ENCODE measurements at regions not wholly inside any gene's neighbourhood (a gene's known extent, or its start where the extent isn't known, plus 50 kb on each side); places are given as distances from the start of the nearest gene placed in this dataset.

DNA sequence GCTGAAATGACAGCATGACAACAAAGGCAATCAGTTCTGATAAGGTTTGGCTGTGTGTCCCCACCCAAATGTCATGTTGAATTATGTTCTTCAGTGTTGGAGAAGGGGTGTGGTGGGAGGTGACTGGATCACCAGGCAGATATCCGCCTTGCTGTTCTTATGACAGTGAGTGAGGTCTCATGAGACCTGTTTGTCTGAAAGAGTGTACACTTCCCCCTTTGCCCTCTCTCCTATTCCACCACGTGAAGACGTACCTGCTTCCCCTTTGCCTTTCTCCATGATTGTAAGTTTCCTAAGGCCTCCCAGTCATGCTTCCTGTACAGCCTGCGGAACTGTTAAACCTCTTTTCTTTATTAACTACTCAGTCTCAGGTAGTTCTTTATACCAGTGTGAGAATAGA lies 553.0 kb downstream of the DCDC2C start:
- Histone ChIP-seq H3K36me3 (ENCODE audit: insufficient read depth, low read length) (no peaks in the 10 kb centered on the region), H3K4me1 (ENCODE audit: insufficient read depth, low read length) (no peaks in the 10 kb centered on the region), H3K4me3 (ENCODE audit: low read length) (no peak overlapping the region), H3K9me3 (ENCODE audit: insufficient read depth, low read depth, low read length) (no peaks in the 10 kb centered on the region), H3K9ac (ENCODE audit: low read depth, low read length) (no peak overlapping the region), H3K27ac (ENCODE audit: low read depth, low read length) (no peak overlapping the region), H3K27me3 (ENCODE audit: insufficient read depth, low read length) (no peaks in the 10 kb centered on the region)
- WGBS = 92% methylated on average over 4 of the region's 4 CpGs

DNA sequence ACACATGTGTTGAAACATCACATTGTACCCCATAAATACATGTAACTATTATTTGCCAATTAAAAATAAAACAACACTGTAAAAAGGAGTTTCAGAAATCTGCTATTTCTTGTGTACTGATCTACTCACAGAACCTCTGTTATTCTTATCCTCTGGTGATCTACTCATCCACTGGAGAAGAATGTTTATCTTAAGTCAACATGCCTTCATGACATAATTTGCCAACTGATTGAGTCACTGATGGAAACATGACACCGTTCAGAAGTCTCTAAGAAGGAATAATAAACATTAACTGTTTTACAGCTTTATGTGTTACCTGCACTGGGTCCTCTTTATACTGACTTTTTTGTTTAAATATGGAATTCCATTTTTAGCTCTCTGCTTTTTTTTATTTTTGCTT lies 555.2 kb downstream of the DCDC2C start:
- WGBS = 100% methylated on average over 1 of the region's 1 CpG
- Histone ChIP-seq H3K36me3 (ENCODE audit: insufficient read depth, low read length) (no peaks in the 10 kb centered on the region), H3K27ac (ENCODE audit: low read depth, low read length) (no peak overlapping the region), H3K9me3 (ENCODE audit: insufficient read depth, low read depth, low read length) (no peaks in the 10 kb centered on the region), H3K9ac (ENCODE audit: low read depth, low read length) (no peak overlapping the region), H3K27me3 (ENCODE audit: insufficient read depth, low read length) (no peaks in the 10 kb centered on the region), H3K4me1 (ENCODE audit: insufficient read depth, low read length) (no peaks in the 10 kb centered on the region), H3K4me3 (ENCODE audit: low read length) (no peak overlapping the region)

DNA sequence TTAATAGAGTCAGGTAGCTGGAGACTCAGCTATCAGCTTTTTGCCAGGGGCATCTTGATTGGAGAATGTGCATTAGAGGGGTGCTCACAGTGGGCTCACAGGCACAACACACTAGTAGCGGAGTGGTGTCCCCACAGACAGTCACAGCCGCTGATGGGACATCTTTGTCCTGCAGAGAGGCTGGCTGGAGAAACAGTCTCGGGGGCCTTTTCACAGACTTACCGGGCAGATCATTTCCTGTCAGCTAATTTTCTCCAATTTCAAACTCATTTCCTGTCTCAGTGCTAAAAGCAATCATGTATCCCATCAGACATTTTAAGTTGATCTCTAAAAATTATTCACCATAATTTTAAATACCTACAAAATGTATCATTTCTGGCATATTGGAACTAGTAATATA lies 562.6 kb downstream of the DCDC2C start:
- H3K27ac ChIP-seq (ENCODE audit: low read depth, low read length) = no peak overlapping the region
- no peak overlapping the region for H3K4me3 ChIP-seq (ENCODE audit: low read length)
- WGBS = 95% methylated on average over 4 of the region's 4 CpGs
- no peaks in the 10 kb centered on the region for H3K36me3 ChIP-seq (ENCODE audit: insufficient read depth, low read length)
- H3K9me3 ChIP-seq (ENCODE audit: insufficient read depth, low read depth, low read length) = no peaks in the 10 kb centered on the region
- no peak overlapping the region for H3K9ac ChIP-seq (ENCODE audit: low read depth, low read length)
- no peaks in the 10 kb centered on the region for H3K4me1 ChIP-seq (ENCODE audit: insufficient read depth, low read length)
- no peaks in the 10 kb centered on the region for H3K27me3 ChIP-seq (ENCODE audit: insufficient read depth, low read length)

DNA sequence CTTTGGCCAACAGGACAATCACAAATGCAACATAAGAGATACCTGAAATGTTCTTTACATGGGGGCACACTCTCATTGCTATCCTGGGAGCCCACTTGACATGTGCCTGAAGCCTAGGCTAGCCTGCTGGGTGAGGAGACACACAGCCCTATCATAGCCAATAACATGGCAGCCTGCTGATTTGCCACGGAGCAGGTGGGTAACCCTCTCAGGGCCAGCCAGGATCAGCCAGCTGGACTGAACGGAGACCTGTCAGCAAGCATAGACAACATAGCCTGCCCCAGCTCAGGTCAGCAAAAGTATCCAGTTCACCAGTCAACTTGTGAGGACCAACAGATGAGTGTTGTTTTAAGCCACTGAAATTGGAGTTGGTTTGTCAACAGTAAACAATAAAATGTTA lies 566.5 kb downstream of the DCDC2C start:
- 87% methylated on average over 2 of the region's 2 CpGs for WGBS
- Histone ChIP-seq H3K4me1 (ENCODE audit: insufficient read depth, low read length) (no peaks in the 10 kb centered on the region), H3K27ac (ENCODE audit: low read depth, low read length) (no peak overlapping the region), H3K36me3 (ENCODE audit: insufficient read depth, low read length) (no peaks in the 10 kb centered on the region), H3K27me3 (ENCODE audit: insufficient read depth, low read length) (no peaks in the 10 kb centered on the region), H3K4me3 (ENCODE audit: low read length) (no peak overlapping the region), H3K9me3 (ENCODE audit: insufficient read depth, low read depth, low read length) (no peaks in the 10 kb centered on the region), H3K9ac (ENCODE audit: low read depth, low read length) (no peak overlapping the region)

DNA sequence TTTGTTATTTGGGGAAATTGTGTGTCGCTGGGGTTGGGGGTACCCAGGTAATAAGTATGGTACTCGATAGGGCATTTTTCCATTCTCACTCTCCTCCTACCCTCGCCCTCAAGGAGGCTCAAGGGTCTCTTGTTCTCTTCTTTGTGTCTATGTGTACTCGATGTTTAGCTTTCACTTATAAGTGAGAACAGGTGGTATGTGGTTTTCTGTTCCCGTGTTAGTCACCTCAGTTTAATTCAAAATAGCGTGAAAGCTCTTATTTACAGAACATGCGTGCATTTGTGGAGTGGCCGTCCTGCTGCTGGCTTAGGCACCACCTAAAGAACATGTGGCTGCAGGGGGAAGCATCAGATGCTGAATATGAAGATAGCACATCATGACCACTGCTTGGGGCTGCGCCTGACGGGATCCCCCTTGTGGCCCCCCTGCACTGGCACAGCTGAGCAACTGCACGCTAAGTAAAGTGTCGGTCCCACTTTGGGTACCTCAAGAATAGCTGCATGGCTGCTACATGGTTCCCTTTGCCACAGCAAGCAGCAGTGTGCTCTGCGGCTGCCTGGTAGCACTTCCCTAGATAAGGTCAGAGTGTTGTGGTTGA lies 569.0 kb downstream of the DCDC2C start:
- Histone ChIP-seq H3K36me3 (ENCODE audit: insufficient read depth, low read length) (no peaks in the 10 kb centered on the region), H3K27ac (ENCODE audit: low read depth, low read length) (no peak overlapping the region), H3K27me3 (ENCODE audit: insufficient read depth, low read length) (no peaks in the 10 kb centered on the region), H3K4me1 (ENCODE audit: insufficient read depth, low read length) (no peaks in the 10 kb centered on the region), H3K9me3 (ENCODE audit: insufficient read depth, low read depth, low read length) (no peaks in the 10 kb centered on the region), H3K4me3 (ENCODE audit: low read length) (no peak overlapping the region), H3K9ac (ENCODE audit: low read depth, low read length) (no peak overlapping the region)
- 94% methylated on average over 9 of the region's 13 CpGs for WGBS

DNA sequence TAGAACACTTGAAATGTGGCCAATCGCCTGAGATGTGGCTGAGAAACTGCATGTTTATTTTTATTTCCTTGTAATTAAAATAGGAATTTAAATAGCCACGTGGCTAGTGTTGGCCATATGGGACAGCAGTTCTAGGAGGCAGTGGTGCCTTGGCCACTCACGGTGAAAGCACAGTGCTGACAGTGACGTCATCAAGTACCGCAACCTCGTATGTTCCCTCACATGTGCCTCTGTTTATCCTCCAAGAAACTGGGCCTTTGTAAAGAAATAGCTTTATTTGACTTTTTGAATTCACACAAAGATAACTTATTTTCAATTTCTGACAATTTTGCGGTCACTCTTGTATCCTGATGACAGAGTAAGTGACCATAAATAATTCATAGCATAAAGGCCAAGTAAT lies 575.0 kb downstream of the DCDC2C start:
- H3K4me3 ChIP-seq (ENCODE audit: low read length) = no peak overlapping the region
- no peaks in the 10 kb centered on the region for H3K36me3 ChIP-seq (ENCODE audit: insufficient read depth, low read length)
- H3K27me3 ChIP-seq (ENCODE audit: insufficient read depth, low read length) = no peaks in the 10 kb centered on the region
- H3K9me3 ChIP-seq (ENCODE audit: insufficient read depth, low read depth, low read length) = no peaks in the 10 kb centered on the region
- H3K9ac ChIP-seq (ENCODE audit: low read depth, low read length) = no peak overlapping the region
- 97% methylated on average over 7 of the region's 7 CpGs for WGBS
- H3K27ac ChIP-seq (ENCODE audit: low read depth, low read length) = no peak overlapping the region
- no peaks in the 10 kb centered on the region for H3K4me1 ChIP-seq (ENCODE audit: insufficient read depth, low read length)

DNA sequence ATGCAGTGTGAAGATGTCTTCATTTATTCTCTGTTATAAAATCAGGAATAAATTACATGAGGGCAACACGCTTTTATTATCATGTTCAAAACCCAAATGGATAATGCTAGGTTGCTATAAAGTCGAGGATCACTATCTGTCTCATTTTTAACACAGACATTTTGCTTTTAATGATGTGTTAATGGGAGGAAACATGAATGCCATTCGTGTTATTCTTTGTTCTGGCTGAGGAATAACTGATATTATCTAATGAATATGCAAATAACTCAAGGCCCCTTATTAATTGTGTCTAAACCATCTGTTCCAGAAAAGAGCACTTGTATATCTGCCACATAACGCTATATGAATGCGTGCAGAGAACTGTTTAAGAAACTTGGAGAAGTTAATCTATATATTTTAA lies 576.1 kb downstream of the DCDC2C start:
- Histone ChIP-seq H3K36me3 (ENCODE audit: insufficient read depth, low read length) (no peaks in the 10 kb centered on the region), H3K27ac (ENCODE audit: low read depth, low read length) (no peak overlapping the region), H3K4me1 (ENCODE audit: insufficient read depth, low read length) (no peaks in the 10 kb centered on the region), H3K27me3 (ENCODE audit: insufficient read depth, low read length) (no peaks in the 10 kb centered on the region), H3K4me3 (ENCODE audit: low read length) (no peak overlapping the region), H3K9ac (ENCODE audit: low read depth, low read length) (no peak overlapping the region), H3K9me3 (ENCODE audit: insufficient read depth, low read depth, low read length) (no peaks in the 10 kb centered on the region)
- 83% methylated on average over 2 of the region's 5 CpGs for WGBS

DNA sequence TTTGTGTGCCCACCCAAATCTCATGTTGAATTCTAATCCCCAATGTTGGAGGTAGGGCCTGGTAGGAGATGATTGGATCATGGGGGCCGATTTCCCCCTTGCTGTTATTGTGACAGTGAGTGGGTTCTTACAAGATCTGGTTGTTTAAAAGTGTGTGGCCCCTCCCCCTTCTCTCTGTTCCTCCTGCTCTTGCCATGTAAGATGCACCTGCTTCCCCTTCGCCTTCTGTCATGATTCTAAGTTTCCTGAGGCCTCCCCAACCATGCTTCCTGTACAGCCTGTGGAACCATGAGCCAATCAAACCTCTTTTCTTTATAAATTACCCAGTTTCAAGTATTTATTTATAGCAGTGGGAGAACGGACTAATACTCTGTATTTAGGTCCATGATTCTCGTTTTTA lies 588.1 kb downstream of the DCDC2C start:
- Histone ChIP-seq H3K9me3 (ENCODE audit: insufficient read depth, low read depth, low read length) (no peaks in the 10 kb centered on the region), H3K27me3 (ENCODE audit: insufficient read depth, low read length) (no peaks in the 10 kb centered on the region), H3K9ac (ENCODE audit: low read depth, low read length) (no peak overlapping the region), H3K4me3 (ENCODE audit: low read length) (no peak overlapping the region), H3K36me3 (ENCODE audit: insufficient read depth, low read length) (no peaks in the 10 kb centered on the region), H3K27ac (ENCODE audit: low read depth, low read length) (no peak overlapping the region), H3K4me1 (ENCODE audit: insufficient read depth, low read length) (no peaks in the 10 kb centered on the region)
- WGBS = 90% methylated on average over 4 of the region's 4 CpGs

DNA sequence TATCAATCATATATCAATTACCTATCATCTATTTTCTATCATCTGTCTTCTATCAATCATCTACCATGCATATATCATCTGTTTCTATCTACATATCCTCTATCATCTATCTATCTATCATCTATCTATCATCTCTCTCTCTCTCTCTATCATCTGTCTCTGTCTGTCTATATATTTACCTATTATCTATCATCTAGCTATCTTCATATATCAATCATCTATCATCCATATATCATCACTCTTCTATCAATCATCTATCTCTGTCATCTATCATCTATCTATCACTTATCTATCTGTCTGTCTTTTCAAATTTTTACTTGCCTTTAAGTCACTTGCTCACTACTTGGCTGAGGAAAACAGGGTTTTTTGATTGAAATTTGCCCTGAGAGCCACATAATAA lies 592.3 kb downstream of the DCDC2C start:
- no peaks in the 10 kb centered on the region for H3K9me3 ChIP-seq (ENCODE audit: insufficient read depth, low read depth, low read length)
- no peaks in the 10 kb centered on the region for H3K36me3 ChIP-seq (ENCODE audit: insufficient read depth, low read length)
- H3K27ac ChIP-seq (ENCODE audit: low read depth, low read length) = no peak overlapping the region
- H3K9ac ChIP-seq (ENCODE audit: low read depth, low read length) = no peak overlapping the region
- no peak overlapping the region for H3K4me3 ChIP-seq (ENCODE audit: low read length)
- H3K27me3 ChIP-seq (ENCODE audit: insufficient read depth, low read length) = no peaks in the 10 kb centered on the region
- no peaks in the 10 kb centered on the region for H3K4me1 ChIP-seq (ENCODE audit: insufficient read depth, low read length)

DNA sequence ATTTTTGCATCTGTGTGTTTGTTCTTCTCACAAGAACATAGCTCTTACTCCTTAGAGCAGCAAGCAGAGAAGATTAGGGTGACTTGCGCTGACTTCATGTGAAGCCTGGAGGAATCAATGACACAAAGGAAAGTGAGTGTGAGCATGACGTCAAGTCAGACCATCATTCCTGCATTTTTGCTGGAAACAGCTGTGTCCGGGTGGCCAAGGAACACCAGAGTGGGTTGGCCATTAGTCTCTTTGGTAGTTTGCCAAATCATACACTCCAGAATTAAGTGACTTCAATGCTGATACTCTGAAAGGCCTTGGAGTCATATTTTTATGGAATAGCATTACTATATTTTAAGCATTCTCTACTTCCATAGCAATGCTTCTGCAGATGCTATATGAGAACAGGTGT lies 597.2 kb downstream of the DCDC2C start:
- Histone ChIP-seq H3K4me3 (ENCODE audit: low read length) (no peak overlapping the region), H3K9me3 (ENCODE audit: insufficient read depth, low read depth, low read length) (0 out of 2 replicates have a peak, but pooled peaks cover 4% of the 10 kb centered on the region), H3K36me3 (ENCODE audit: insufficient read depth, low read length) (no peaks in the 10 kb centered on the region), H3K27me3 (ENCODE audit: insufficient read depth, low read length) (no peaks in the 10 kb centered on the region), H3K4me1 (ENCODE audit: insufficient read depth, low read length) (no peaks in the 10 kb centered on the region), H3K9ac (ENCODE audit: low read depth, low read length) (no peak overlapping the region), H3K27ac (ENCODE audit: low read depth, low read length) (no peak overlapping the region)
- WGBS = 96% methylated on average over 3 of the region's 3 CpGs

DNA sequence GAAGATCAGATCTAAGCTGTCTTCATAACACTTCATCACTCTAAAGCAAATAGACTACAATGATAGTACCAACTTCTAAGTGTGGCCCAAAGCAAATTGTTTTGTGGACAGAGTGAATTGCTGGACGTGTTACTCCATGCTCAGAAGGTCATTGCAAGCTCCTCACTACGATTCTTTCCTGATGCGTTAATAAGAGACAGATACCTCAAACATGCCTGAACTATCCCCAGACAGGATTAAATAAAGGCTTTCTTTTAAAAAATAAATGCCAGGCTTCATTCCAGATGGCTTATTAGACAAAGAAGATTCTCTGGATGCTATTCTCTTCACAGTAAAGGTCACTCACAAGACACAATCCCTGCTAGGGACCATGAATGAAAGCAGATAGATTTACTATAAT lies 621.2 kb downstream of the DCDC2C start:
- no peaks in the 10 kb centered on the region for H3K4me1 ChIP-seq (ENCODE audit: insufficient read depth, low read length)
- no peaks in the 10 kb centered on the region for H3K27me3 ChIP-seq (ENCODE audit: insufficient read depth, low read length)
- no peak overlapping the region for H3K9ac ChIP-seq (ENCODE audit: low read depth, low read length)
- no peak overlapping the region for H3K27ac ChIP-seq (ENCODE audit: low read depth, low read length)
- H3K36me3 ChIP-seq (ENCODE audit: insufficient read depth, low read length) = no peaks in the 10 kb centered on the region
- no peaks in the 10 kb centered on the region for H3K9me3 ChIP-seq (ENCODE audit: insufficient read depth, low read depth, low read length)
- no peak overlapping the region for H3K4me3 ChIP-seq (ENCODE audit: low read length)
- 96% methylated on average over 3 of the region's 3 CpGs for WGBS

DNA sequence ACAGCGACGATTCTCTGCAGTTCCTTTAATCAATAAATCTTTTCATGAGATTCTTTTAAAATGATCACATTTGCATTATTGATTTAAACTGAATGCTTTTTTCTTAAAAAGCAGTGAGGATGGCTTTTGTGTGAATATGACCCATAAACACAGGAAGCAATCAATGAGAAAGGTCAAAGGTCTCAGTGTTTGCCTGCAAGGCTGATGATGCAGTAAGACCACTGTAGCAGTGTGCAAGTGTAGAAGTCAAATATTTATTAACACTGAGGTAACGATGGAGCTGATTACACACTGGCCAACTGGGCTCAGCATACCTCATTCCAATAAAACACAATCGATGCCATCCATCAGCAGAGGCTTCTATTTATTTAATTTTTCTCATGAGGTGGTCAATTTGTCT lies 633.5 kb downstream of the DCDC2C start:
- H3K4me1 ChIP-seq (ENCODE audit: insufficient read depth, low read length) = peaks cover 10% of the 10 kb centered on the region; the same call in 1 of the 2 replicates
- no peak overlapping the region for H3K9ac ChIP-seq (ENCODE audit: low read depth, low read length)
- no peaks in the 10 kb centered on the region for H3K36me3 ChIP-seq (ENCODE audit: insufficient read depth, low read length)
- no peaks in the 10 kb centered on the region for H3K27me3 ChIP-seq (ENCODE audit: insufficient read depth, low read length)
- no peak overlapping the region for H3K4me3 ChIP-seq (ENCODE audit: low read length)
- 98% methylated on average over 4 of the region's 4 CpGs for WGBS
- H3K9me3 ChIP-seq (ENCODE audit: insufficient read depth, low read depth, low read length) = peaks cover 7% of the 10 kb centered on the region
- H3K27ac ChIP-seq (ENCODE audit: low read depth, low read length) = no peak overlapping the region

All from HUES64 (cell line).